CD4-positive, alpha-beta memory T cell (primary cell): ENCODE measurements at regions not wholly inside any gene's neighbourhood (a gene's known extent, or its start where the extent isn't known, plus 50 kb on each side); places are given as distances from the start of the nearest gene placed in this dataset.
"Not testable (repeated sequence)": the region's sequence is repeated elsewhere in the genome, so short reads cannot be mapped to it uniquely, and the experiment has no call there.

Experiments used
- CTCF ChIA-PET: fragments of 350-600 bp; sonication (Branson Sonifier 250); formaldehyde crosslinking; loops from one replicate; lab custom pipeline; 2021; ENCODE audit warnings: inconsistent platforms; ENCODE audit not compliant: partially characterized antibody; lab: Charles Lee
- POLR2A ChIA-PET: fragments of 350-600 bp; sonication (Branson Sonifier 250); formaldehyde crosslinking; loops from one replicate; lab custom pipeline; 2021; ENCODE audit not compliant: partially characterized antibody; lab: Charles Lee
- DNase-seq, 5 donors: peaks; one replicate each; pipeline versions ENCODE4 v3.0.0 to v3.0.0-alpha.2; 2020 to 2022; ENCODE audit warnings: mixed read lengths in 1 of 5
- H3K27ac ChIP-seq: one replicate; pipeline ENCODE4 v1.7.0; 2013; ENCODE audit warnings: low read depth, low read length
- H3K27me3 ChIP-seq: 2 replicates; pipeline ENCODE4 v1.7.0; 2013; ENCODE audit warnings: mild to moderate bottlenecking, low read length, moderate library complexity; ENCODE audit not compliant: insufficient read depth
- H3K36me3 ChIP-seq: 2 replicates; pipeline ENCODE4 v1.7.0; 2013; ENCODE audit warnings: mild to moderate bottlenecking, low read length, moderate library complexity; ENCODE audit not compliant: insufficient read depth
- H3K4me1 ChIP-seq: 2 replicates; pipeline ENCODE4 v1.7.0; 2013; ENCODE audit warnings: mild to moderate bottlenecking, low read length, moderate library complexity; ENCODE audit not compliant: insufficient read depth
- H3K4me3 ChIP-seq, 2 donors: one replicate each; pipeline ENCODE4 v1.7.0; 2013; ENCODE audit warnings: low read length in 2 of 2, mild to moderate bottlenecking in 1 of 2
- H3K9me3 ChIP-seq, 2 donors: one replicate each; pipeline ENCODE4 v1.7.0; 2013; ENCODE audit warnings: low read length in 2 of 2, control low read depth in 1 of 2; ENCODE audit not compliant: control insufficient read depth in 1 of 2
- H3K27ac Mint-ChIP-seq, 7 donors: one replicate each; pipeline ENCODE4 v1.8.0; 2020 to 2021; ENCODE audit warnings: mixed read lengths in 7 of 7, mild to moderate bottlenecking in 6 of 7, inconsistent platforms in 3 of 7, moderate library complexity in 3 of 7
- H3K27me3 Mint-ChIP-seq, 2 donors: one replicate each; pipeline ENCODE4 v1.8.0; 2020 to 2021; ENCODE audit warnings: mixed read lengths in 2 of 2
- H3K36me3 Mint-ChIP-seq, 2 donors: one replicate each; pipeline ENCODE4 v1.8.0; 2020 to 2021; ENCODE audit warnings: mixed read lengths in 2 of 2, inconsistent platforms in 1 of 2, mild to moderate bottlenecking in 1 of 2
- H3K4me1 Mint-ChIP-seq, 4 donors: one replicate each; pipeline ENCODE4 v1.8.0; 2020 to 2021; ENCODE audit warnings: mixed read lengths in 4 of 4, mild to moderate bottlenecking in 1 of 4
- H3K4me3 Mint-ChIP-seq, 8 donors: one replicate each; pipeline ENCODE4 v1.8.0; 2020 to 2021; ENCODE audit warnings: mixed read lengths in 8 of 8, mild to moderate bottlenecking in 7 of 8, moderate library complexity in 6 of 8, inconsistent platforms in 3 of 8
- H3K9me3 Mint-ChIP-seq, 8 donors: one replicate each; pipeline ENCODE4 v1.8.0; 2020 to 2021; ENCODE audit warnings: mixed read lengths in 8 of 8, mild to moderate bottlenecking in 5 of 8, inconsistent platforms in 3 of 8, moderate library complexity in 1 of 8
- intact Hi-C: fragments of 100-400 bp; cut with micrococcal nuclease; formaldehyde crosslinking; loops from one replicate; pipeline ENCODE4 v1.15.1; 2023

- Histone ChIP-seq H3K9me3 (no peaks in the 10 kb centered on the region), H3K36me3 (no peaks in the 10 kb centered on the region), H3K27me3 (no peaks in the 10 kb centered on the region), H3K4me1 (no peaks in the 10 kb centered on the region), H3K4me3 (no peak overlapping the region), H3K27ac (no peak overlapping the region)
- POLR2A ChIA-PET, result no interaction called here
- Mint-ChIP-seq H3K36me3 (no peaks in the 10 kb centered on the region), H3K27ac (no peak overlapping the region), H3K4me3 (no peak overlapping the region), H3K27me3 (peaks cover 0 to 1% of the 10 kb centered on the region in 2 donors), H3K9me3 (no peaks in the 10 kb centered on the region), H3K4me1 (no peaks in the 10 kb centered on the region)
- no peak for DNase-seq
- intact Hi-C loops, result no loop called here
- CTCF ChIA-PET, result no interaction called here
Measured at GRCh38 chr1:227508431-227508830, 54.9 kb upstream of the ZNF678 start.

GRCh38 chr1:227506490-227507393, 56.6 kb upstream of the ZNF678 start:
- H3K4me3 ChIP-seq, H3K27ac ChIP-seq, H3K4me1 Mint-ChIP-seq, POLR2A ChIA-PET, H3K4me1 ChIP-seq, H3K9me3 Mint-ChIP-seq, CTCF ChIA-PET, H3K4me3 Mint-ChIP-seq, H3K9me3 ChIP-seq, H3K36me3 Mint-ChIP-seq, intact Hi-C loops, H3K27ac Mint-ChIP-seq, H3K27me3 Mint-ChIP-seq, H3K36me3 ChIP-seq, H3K27me3 ChIP-seq, DNase-seq: not testable (repeated sequence)

DNA sequence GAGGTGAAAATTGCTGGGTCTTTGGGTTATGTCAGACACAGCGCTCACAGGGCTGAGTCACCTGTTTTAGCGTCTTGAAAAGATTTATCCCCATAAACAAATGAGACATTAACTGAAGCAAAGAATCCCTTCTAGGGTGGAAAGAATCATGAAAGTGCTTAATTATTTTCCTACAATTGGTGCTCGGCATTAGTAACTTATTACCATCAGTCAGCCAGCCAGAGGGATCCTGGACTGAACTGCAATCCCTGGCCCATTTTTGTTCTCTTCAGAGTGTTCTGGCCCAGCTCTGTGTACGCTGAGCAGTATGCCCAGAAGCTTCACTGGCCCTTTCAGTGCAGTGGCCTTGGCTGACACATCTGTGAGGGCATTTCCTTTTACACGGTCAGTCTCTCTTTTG, 67.3 kb upstream of the ZNF678 start:
- H3K27ac Mint-ChIP-seq, H3K36me3 Mint-ChIP-seq, H3K9me3 ChIP-seq, CTCF ChIA-PET, H3K4me1 Mint-ChIP-seq, DNase-seq, H3K9me3 Mint-ChIP-seq, POLR2A ChIA-PET, H3K27ac ChIP-seq, H3K4me3 ChIP-seq, H3K4me1 ChIP-seq, intact Hi-C loops, H3K27me3 ChIP-seq, H3K4me3 Mint-ChIP-seq, H3K27me3 Mint-ChIP-seq, H3K36me3 ChIP-seq: not testable (repeated sequence)

DNA sequence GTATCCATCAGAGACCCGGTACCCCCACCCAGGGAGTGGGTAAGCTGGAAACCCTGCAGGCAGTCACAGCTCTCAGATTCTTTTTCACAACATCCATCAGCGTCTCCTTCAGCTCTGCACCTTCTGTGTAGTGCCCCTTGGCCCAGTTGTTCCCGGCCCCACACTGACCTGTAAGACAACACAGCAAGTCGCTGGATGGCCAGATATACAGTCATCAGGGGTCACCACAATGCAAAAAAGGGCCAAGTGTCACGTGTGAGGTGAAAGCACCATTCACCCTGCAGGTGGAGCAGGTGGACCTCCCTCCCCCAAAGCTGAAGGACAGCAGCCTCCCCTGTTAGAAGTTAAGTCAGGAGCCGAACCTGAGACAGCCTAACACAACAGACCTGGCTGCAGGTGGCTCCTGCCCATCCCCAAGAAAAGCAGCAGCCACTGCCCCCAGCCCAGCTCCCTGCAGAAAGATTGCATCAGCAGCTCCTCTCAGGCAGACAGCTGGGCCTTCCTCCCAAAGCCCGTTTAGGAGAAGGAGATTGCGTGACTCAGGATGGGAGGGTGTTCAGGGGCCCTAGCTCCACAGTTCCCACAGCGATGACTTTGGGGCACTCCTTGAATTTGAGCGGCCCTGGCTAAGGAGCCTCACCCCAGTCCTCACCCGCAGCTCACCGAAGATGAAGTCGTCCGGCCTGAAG, 69.3 kb upstream of the ZNF678 start:
- CTCF ChIA-PET, H3K4me1 ChIP-seq, intact Hi-C loops, H3K4me3 ChIP-seq, H3K4me1 Mint-ChIP-seq, H3K27me3 Mint-ChIP-seq, H3K9me3 ChIP-seq, POLR2A ChIA-PET, H3K27ac ChIP-seq, H3K36me3 ChIP-seq, H3K4me3 Mint-ChIP-seq, H3K36me3 Mint-ChIP-seq, H3K27ac Mint-ChIP-seq, H3K27me3 ChIP-seq, DNase-seq, H3K9me3 Mint-ChIP-seq: not testable (repeated sequence)

DNA sequence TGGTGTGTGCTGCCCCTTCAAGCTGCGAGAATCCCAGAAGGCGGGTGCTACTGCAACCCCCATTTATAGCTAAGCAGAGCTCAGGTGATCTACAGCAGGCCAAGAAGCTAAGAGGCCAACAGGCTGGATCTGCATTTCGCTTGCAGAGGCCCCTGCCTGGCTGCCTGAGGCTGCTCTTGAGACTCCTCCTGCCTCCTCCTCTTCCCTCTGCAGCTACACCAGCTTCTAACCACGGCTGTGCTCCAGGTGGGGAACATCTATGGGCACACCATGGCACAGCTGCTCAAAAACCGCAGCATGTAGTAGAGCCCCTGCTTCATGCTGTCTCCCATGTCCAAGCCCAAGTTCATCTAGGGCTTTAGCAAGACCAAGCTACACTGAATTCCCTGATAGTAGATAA, 72.9 kb upstream of the ZNF678 start:
- H3K36me3 Mint-ChIP-seq, result no peaks in the 10 kb centered on the region
- Histone ChIP-seq H3K27me3 (no peaks in the 10 kb centered on the region), H3K4me3 (no peak overlapping the region), H3K9me3 (no peaks in the 10 kb centered on the region), H3K4me1 (no peaks in the 10 kb centered on the region), H3K36me3 (no peaks in the 10 kb centered on the region), H3K27ac (no peak overlapping the region)
- H3K4me3 Mint-ChIP-seq, result no peak overlapping the region
- ChIA-PET POLR2A (no interaction called here), CTCF (no interaction called here)
- no peaks in the 10 kb centered on the region for H3K4me1 Mint-ChIP-seq
- H3K27me3 Mint-ChIP-seq, result peaks cover 0 to 2% of the 10 kb centered on the region in 2 donors
- intact Hi-C loops, result no loop called here
- H3K9me3 Mint-ChIP-seq, result peaks cover 0 to 2% (median 0%) of the 10 kb centered on the region in 8 donors
- peak overlapping the region in 1 of 7 donors; percentile 11 for H3K27ac Mint-ChIP-seq
- DNase-seq, result no peak

DNA sequence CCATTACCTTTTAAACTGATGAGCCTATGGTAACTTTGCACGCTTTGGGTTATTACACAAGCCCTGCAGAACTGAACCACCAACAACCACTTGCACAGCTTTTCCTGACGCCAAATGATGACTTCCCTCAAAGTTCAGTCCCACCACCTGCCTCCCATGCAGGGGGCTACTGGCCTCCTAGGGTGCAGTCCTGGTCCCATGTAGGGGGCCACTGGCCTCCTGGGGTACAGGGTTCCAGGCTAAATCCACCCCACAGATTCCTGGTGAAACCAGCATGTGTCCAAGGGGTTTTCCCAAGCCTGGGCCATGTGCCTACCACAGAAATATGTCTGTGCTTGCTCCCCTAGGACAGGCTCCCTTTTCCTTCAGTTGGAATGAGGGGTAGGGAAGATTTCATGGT, 73.4 kb upstream of the ZNF678 start:
- POLR2A ChIA-PET, result no interaction called here

DNA sequence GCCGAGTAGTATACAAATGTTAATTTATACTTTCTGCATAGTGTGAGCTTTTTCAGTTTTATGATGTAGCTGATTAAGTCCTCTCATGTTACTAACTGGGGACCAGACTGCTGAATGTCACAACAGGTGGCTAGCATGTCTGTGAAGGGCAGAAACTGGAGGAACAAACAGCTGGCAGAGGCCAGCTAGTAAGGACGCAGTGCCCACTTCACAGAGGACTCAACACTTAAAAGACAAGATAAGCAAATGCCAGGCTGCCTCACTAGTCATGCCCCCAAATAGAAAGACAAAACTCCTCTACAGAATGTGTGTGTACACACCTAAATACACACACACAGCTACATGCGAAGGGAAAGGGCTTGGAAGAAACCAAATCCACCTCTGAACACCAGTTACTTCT, 73.8 kb upstream of the ZNF678 start:
- H3K4me3 ChIP-seq, result no peak overlapping the region
- Mint-ChIP-seq H3K4me3 (no peak overlapping the region), H3K4me1 (no peaks in the 10 kb centered on the region), H3K27ac (no peak overlapping the region), H3K9me3 (peaks cover 0 to 2% (median 0%) of the 10 kb centered on the region in 8 donors), H3K36me3 (no peaks in the 10 kb centered on the region), H3K27me3 (peaks cover 0 to 2% of the 10 kb centered on the region in 2 donors)
- H3K27me3 ChIP-seq, result no peaks in the 10 kb centered on the region
- H3K27ac ChIP-seq, result no peak overlapping the region
- ChIA-PET POLR2A (no interaction called here), CTCF (interaction anchor here (1.6 kb wide), 1 partner anchor 464 kb away, joined by 4 read pairs; no protein-coding TSS in a partner anchor)
- no peaks in the 10 kb centered on the region for H3K4me1 ChIP-seq
- intact Hi-C loops, result no loop called here
- DNase-seq, result no peak
- no peaks in the 10 kb centered on the region for H3K36me3 ChIP-seq
- H3K9me3 ChIP-seq, result no peaks in the 10 kb centered on the region

More for the DNA sequence above, 73.4 kb upstream of the ZNF678 start:
- Histone ChIP-seq H3K27ac (no peak overlapping the region), H3K4me1 (no peaks in the 10 kb centered on the region), H3K9me3 (no peaks in the 10 kb centered on the region), H3K4me3 (no peak overlapping the region), H3K36me3 (no peaks in the 10 kb centered on the region), H3K27me3 (no peaks in the 10 kb centered on the region)
- Mint-ChIP-seq H3K36me3 (no peaks in the 10 kb centered on the region), H3K27me3 (peaks cover 0 to 2% of the 10 kb centered on the region in 2 donors), H3K4me1 (no peaks in the 10 kb centered on the region), H3K4me3 (no peak overlapping the region), H3K27ac (no peak overlapping the region), H3K9me3 (peaks cover 0 to 2% (median 0%) of the 10 kb centered on the region in 8 donors)
- CTCF ChIA-PET, result no interaction called here
- DNase-seq, result no peak
- intact Hi-C loops, result no loop called here
